ENCODE measurements at regions not wholly inside any gene's neighbourhood (a gene's known extent, or its start where the extent isn't known, plus 50 kb on each side); places are given as distances from the start of the nearest gene placed in this dataset.

DNA sequence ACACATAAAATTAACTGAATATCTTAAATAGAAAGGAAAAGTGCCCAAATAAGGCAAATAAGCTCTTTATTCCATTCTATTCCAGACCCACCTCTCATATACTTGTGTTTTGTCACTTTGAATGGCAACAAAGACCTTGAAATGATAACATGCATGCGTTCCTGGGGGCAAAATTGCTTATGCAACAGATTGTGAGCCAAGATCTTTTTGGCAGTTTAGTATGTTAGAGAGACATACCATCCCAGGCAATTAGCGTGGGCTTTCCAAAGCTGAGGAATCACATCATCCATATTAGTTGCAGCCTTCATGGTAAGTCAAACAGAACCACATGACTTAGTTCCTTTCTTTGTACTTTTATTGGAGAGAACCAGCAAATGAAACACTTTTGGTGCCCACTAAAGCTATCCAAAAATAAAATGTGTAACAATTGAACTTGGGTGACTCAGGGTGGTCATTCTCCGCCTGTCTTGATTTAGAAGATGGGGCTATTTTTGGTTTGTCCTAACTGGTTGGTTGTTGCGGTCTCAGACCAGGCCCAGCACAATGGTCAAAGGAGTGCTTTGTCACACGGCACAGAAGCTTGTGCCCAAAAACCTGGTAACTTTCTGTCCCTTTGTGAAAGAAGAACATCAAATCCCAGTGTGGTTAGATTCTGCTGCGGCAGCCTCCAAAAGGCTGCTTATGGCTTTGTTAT is 68.7 kb upstream of the ATF3 start:
- TF ChIP-seq, protein P1, sequence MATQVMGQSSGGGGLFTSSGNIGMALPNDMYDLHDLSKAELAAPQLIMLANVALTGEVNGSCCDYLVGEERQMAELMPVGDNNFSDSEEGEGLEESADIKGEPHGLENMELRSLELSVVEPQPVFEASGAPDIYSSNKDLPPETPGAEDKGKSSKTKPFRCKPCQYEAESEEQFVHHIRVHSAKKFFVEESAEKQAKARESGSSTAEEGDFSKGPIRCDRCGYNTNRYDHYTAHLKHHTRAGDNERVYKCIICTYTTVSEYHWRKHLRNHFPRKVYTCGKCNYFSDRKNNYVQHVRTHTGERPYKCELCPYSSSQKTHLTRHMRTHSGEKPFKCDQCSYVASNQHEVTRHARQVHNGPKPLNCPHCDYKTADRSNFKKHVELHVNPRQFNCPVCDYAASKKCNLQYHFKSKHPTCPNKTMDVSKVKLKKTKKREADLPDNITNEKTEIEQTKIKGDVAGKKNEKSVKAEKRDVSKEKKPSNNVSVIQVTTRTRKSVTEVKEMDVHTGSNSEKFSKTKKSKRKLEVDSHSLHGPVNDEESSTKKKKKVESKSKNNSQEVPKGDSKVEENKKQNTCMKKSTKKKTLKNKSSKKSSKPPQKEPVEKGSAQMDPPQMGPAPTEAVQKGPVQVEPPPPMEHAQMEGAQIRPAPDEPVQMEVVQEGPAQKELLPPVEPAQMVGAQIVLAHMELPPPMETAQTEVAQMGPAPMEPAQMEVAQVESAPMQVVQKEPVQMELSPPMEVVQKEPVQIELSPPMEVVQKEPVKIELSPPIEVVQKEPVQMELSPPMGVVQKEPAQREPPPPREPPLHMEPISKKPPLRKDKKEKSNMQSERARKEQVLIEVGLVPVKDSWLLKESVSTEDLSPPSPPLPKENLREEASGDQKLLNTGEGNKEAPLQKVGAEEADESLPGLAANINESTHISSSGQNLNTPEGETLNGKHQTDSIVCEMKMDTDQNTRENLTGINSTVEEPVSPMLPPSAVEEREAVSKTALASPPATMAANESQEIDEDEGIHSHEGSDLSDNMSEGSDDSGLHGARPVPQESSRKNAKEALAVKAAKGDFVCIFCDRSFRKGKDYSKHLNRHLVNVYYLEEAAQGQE (IDR thresholded peaks at IDR 0.05) = no peak
- TF ChIP-seq YY1 (IDR thresholded peaks at IDR 0.05) = no peak
- TF ChIP-seq, protein P2, sequence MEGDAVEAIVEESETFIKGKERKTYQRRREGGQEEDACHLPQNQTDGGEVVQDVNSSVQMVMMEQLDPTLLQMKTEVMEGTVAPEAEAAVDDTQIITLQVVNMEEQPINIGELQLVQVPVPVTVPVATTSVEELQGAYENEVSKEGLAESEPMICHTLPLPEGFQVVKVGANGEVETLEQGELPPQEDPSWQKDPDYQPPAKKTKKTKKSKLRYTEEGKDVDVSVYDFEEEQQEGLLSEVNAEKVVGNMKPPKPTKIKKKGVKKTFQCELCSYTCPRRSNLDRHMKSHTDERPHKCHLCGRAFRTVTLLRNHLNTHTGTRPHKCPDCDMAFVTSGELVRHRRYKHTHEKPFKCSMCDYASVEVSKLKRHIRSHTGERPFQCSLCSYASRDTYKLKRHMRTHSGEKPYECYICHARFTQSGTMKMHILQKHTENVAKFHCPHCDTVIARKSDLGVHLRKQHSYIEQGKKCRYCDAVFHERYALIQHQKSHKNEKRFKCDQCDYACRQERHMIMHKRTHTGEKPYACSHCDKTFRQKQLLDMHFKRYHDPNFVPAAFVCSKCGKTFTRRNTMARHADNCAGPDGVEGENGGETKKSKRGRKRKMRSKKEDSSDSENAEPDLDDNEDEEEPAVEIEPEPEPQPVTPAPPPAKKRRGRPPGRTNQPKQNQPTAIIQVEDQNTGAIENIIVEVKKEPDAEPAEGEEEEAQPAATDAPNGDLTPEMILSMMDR (IDR thresholded peaks at IDR 0.05; ENCODE audit: low read depth, low read length, missing input control) = no peak
- no peak for TF ChIP-seq TAF1 (conservative IDR thresholded peaks at IDR 0.05)
- TF ChIP-seq, protein P3, sequence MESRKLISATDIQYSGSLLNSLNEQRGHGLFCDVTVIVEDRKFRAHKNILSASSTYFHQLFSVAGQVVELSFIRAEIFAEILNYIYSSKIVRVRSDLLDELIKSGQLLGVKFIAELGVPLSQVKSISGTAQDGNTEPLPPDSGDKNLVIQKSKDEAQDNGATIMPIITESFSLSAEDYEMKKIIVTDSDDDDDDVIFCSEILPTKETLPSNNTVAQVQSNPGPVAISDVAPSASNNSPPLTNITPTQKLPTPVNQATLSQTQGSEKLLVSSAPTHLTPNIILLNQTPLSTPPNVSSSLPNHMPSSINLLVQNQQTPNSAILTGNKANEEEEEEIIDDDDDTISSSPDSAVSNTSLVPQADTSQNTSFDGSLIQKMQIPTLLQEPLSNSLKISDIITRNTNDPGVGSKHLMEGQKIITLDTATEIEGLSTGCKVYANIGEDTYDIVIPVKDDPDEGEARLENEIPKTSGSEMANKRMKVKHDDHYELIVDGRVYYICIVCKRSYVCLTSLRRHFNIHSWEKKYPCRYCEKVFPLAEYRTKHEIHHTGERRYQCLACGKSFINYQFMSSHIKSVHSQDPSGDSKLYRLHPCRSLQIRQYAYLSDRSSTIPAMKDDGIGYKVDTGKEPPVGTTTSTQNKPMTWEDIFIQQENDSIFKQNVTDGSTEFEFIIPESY (IDR thresholded peaks at IDR 0.05) = no peak
- TF ChIP-seq, protein P4, sequence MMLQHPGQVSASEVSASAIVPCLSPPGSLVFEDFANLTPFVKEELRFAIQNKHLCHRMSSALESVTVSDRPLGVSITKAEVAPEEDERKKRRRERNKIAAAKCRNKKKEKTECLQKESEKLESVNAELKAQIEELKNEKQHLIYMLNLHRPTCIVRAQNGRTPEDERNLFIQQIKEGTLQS (IDR thresholded peaks at IDR 0.05) = no peak
- no peak for TF ChIP-seq FOXA2 (IDR thresholded peaks at IDR 0.05)
- TF ChIP-seq SP1 (IDR thresholded peaks at IDR 0.05) = no peak
- TF ChIP-seq NR2F2 (IDR thresholded peaks at IDR 0.05) = no peak

Measured in liver (tissue), 3 donors.